PC-3 (cell line): ENCODE measurements at regions not wholly inside any gene's neighbourhood (a gene's known extent, or its start where the extent isn't known, plus 50 kb on each side); places are given as distances from the start of the nearest gene placed in this dataset.

Experiments
- ATAC-seq: fragments of 200-7000 bp; cut with Tn5 transposase; 2 replicates; pipeline ENCODE4 v1.9.1; 2020; ENCODE audit warnings: mild to moderate bottlenecking, moderate library complexity
- BruUV-seq: library from RNA; stranded (reverse); fragments of 400-500 nt; replicated peaks from 2 replicates; lab custom pipeline; 2021; lab: Mats Ljungman, UMichigan
- CTCF ChIA-PET: fragments of 300-600 bp; sonication (Branson Sonifier 250); formaldehyde crosslinking; loops from one replicate; lab custom pipeline; 2022; ENCODE audit warnings: antibody characterized with exemption; lab: Charles Lee
- POLR2A ChIA-PET: fragments of 300-600 bp; sonication (Branson Sonifier 250); formaldehyde crosslinking; loops from one replicate; lab custom pipeline; 2022; ENCODE audit warnings: antibody characterized with exemption; ENCODE audit not compliant: unreplicated experiment; lab: Charles Lee
- DNase-seq: peaks from one replicate; pipeline ENCODE4 v3.0.0-alpha.2; 2015
- H2AFZ ChIP-seq: fragments of 300-600 bp; sonication (generic); 2 replicates; pipeline ENCODE4 v1.6.0; 2016; ENCODE audit warnings: antibody characterized with exemption, low read length
- H3F3A ChIP-seq: fragments of 300-600 bp; sonication (generic); one replicate; pipeline ENCODE4 v1.6.0; 2017; ENCODE audit warnings: antibody characterized with exemption, low read length, control low read depth, mild to moderate bottlenecking; ENCODE audit not compliant: unreplicated experiment
- H3K27ac ChIP-seq: fragments of 300-600 bp; sonication (generic); 2 replicates; pipeline ENCODE4 v1.5.1; 2016; ENCODE audit warnings: mild to moderate bottlenecking, low read length
- H3K27me3 ChIP-seq: fragments of 300-600 bp; sonication (generic); 2 replicates; pipeline ENCODE4 v1.6.1; 2016; ENCODE audit warnings: low read length, mixed read lengths
- H3K36me3 ChIP-seq: fragments of 300-600 bp; sonication (generic); 2 replicates; pipeline ENCODE4 v1.6.1; 2016; ENCODE audit warnings: low read depth, mixed run types, low read length, mixed read lengths
- H3K4me1 ChIP-seq: fragments of 300-600 bp; sonication (generic); 2 replicates; pipeline ENCODE4 v1.5.1; 2016; ENCODE audit warnings: low read length; ENCODE audit not compliant: insufficient read depth
- H3K4me2 ChIP-seq: fragments of 300-600 bp; sonication (generic); 2 replicates; pipeline ENCODE4 v1.6.0; 2016; ENCODE audit warnings: low read length
- H3K4me3 ChIP-seq: fragments of 300-600 bp; sonication (generic); 2 replicates; pipeline ENCODE4 v1.5.1; 2016; ENCODE audit warnings: mild to moderate bottlenecking, low read length, mixed read lengths
- H3K79me2 ChIP-seq: fragments of 300-600 bp; sonication (generic); 2 replicates; pipeline ENCODE4 v1.6.1; 2017; ENCODE audit warnings: low read length, mixed read lengths
- H3K9ac ChIP-seq: fragments of 300-600 bp; sonication (generic); 2 replicates; pipeline ENCODE4 v1.6.0; 2016; ENCODE audit warnings: mild to moderate bottlenecking, low read length
- H3K9me2 ChIP-seq: fragments of 300-600 bp; sonication (generic); replicated peaks from 2 replicates; pipeline ENCODE4 v1.6.1; 2016; ENCODE audit warnings: mixed run types, low read length, mixed read lengths
- H3K9me3 ChIP-seq: fragments of 300-600 bp; sonication (generic); 2 replicates; pipeline ENCODE4 v1.6.1; 2016; ENCODE audit warnings: low read length, mixed read lengths
- H4K20me1 ChIP-seq: fragments of 300-600 bp; sonication (generic); 2 replicates; pipeline ENCODE4 v1.6.1; 2016; ENCODE audit warnings: low read length, mixed read lengths
- EZH2 ChIP-seq: fragments of 300-600 bp; sonication (generic); IDR thresholded peaks from one replicate; pipeline ENCODE4 v1.6.1; 2017; ENCODE audit warnings: antibody characterized with exemption, mild to moderate bottlenecking, low read length; ENCODE audit not compliant: unreplicated experiment
- EZH2phosphoT487 ChIP-seq: fragments of 300-600 bp; sonication (generic); IDR thresholded peaks from 2 replicates; pipeline ENCODE4 v1.6.1; 2018; ENCODE audit warnings: mild to moderate bottlenecking, antibody characterized with exemption, low read length, borderline replicate concordance
- intact Hi-C: fragments of 100-400 bp; cut with micrococcal nuclease; formaldehyde crosslinking; loops from 2 replicates; pipeline ENCODE4 v1.9.0; 2023
- TF ChIP-seq, protein P1 (sequence below): fragments of 300-600 bp; sonication (generic); conservative IDR thresholded peaks from 2 replicates; pipeline ENCODE4 v1.5.1; 2017; ENCODE audit warnings: antibody characterized with exemption, low read depth, mild to moderate bottlenecking, low read length

DNA sequence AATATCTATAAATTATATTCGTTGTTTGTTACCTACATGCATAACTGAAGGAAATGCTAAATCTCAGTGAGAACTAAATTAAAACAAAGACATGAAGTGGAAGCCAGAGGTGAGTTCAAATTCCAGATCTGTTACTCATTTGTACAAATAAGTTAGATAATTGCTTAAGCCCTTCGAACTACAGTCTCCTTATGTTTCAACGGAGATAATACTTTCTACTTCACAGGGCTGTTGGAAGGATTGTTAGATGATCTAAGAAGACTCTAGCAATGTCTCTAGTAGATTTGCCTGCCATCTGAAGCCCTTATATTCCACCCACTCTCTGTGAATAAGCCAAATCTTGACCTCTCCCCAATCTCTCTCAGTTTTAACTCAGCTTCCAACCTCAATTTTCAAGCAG is 125.8 kb downstream of the P2RY1 start:
- no peaks in the 10 kb centered on the region for H3K9me2 ChIP-seq
- H3K9me3 ChIP-seq, result no peaks in the 10 kb centered on the region
- no TSS peak for BruUV-seq
- no peaks in the 10 kb centered on the region for H3K27me3 ChIP-seq
- intact Hi-C loops, result loop anchor here (1.0 to 5.0 kb wide), 7 partner anchors 8 to 486 kb away; partner anchors contain the start of gene P2RY1
- H3K79me2 ChIP-seq, result no peaks in the 10 kb centered on the region
- peak overlapping the region; percentile 60 for H3K4me2 ChIP-seq
- ATAC-seq, result peak; percentile 65
- no peak overlapping the region for H3K9ac ChIP-seq
- no peaks in the 10 kb centered on the region for H4K20me1 ChIP-seq
- POLR2A ChIA-PET, result interaction anchor here (0.5 kb wide), 1 partner anchor 487 kb away, joined by 4 read pairs; no protein-coding TSS in a partner anchor
- no peaks in the 10 kb centered on the region for H3F3A ChIP-seq
- peak; percentile 67 for DNase-seq
- H3K4me3 ChIP-seq, result no peak overlapping the region
- CTCF ChIA-PET, result interaction anchor here (0.6 kb wide), 1 partner anchor 485 kb away, joined by 3 read pairs; no protein-coding TSS in a partner anchor
- TF ChIP-seq EZH2, result no peak
- TF ChIP-seq EZH2phosphoT487, result no peak
- TF ChIP-seq, protein P1, sequence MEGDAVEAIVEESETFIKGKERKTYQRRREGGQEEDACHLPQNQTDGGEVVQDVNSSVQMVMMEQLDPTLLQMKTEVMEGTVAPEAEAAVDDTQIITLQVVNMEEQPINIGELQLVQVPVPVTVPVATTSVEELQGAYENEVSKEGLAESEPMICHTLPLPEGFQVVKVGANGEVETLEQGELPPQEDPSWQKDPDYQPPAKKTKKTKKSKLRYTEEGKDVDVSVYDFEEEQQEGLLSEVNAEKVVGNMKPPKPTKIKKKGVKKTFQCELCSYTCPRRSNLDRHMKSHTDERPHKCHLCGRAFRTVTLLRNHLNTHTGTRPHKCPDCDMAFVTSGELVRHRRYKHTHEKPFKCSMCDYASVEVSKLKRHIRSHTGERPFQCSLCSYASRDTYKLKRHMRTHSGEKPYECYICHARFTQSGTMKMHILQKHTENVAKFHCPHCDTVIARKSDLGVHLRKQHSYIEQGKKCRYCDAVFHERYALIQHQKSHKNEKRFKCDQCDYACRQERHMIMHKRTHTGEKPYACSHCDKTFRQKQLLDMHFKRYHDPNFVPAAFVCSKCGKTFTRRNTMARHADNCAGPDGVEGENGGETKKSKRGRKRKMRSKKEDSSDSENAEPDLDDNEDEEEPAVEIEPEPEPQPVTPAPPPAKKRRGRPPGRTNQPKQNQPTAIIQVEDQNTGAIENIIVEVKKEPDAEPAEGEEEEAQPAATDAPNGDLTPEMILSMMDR, result no peak
- H3K36me3 ChIP-seq, result no peaks in the 10 kb centered on the region
- H3K27ac ChIP-seq, result no peak overlapping the region
- H3K4me1 ChIP-seq, result peaks cover 27% of the 10 kb centered on the region
- no peak overlapping the region for H2AFZ ChIP-seq

DNA sequence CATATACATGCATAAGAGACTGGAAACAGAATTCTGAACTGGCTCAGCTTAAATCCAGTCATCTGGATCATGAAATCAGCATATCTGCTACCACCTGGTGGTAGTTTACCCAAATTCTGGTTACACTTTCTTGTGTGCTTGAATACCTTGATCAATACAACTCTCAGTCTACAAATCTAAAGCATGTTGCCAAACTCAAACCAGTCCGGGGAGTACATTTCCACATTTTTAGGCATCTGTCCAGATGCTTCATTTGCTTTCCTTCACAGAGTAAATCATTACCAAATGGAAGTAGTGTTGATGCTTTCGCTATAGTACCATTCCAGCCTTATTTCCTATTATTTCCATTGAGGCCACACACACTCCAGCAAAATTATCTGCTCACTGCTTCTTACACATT is 126.4 kb downstream of the P2RY1 start:
- no peaks in the 10 kb centered on the region for H4K20me1 ChIP-seq
- intact Hi-C loops, result loop anchor here (1.0 to 5.0 kb wide), 5 partner anchors 87 to 487 kb away; partner anchors contain the start of gene P2RY1
- peak overlapping the region; percentile 60 for H3K4me2 ChIP-seq
- DNase-seq (peak; percentile 78), ATAC-seq (peak; percentile 60)
- no peak overlapping the region for H3K4me3 ChIP-seq
- ChIA-PET CTCF (no interaction called here), POLR2A (interaction anchor here (0.5 kb wide), 1 partner anchor 488 kb away, joined by 4 read pairs; no protein-coding TSS in a partner anchor)
- BruUV-seq, result no TSS peak
- H3K9me3 ChIP-seq, result no peaks in the 10 kb centered on the region
- no peaks in the 10 kb centered on the region for H3K27me3 ChIP-seq
- H3K9ac ChIP-seq, result no peak overlapping the region
- no peaks in the 10 kb centered on the region for H3K9me2 ChIP-seq
- TF ChIP-seq, protein P1, result peak; percentile 83
- TF ChIP-seq EZH2, result no peak
- H3K36me3 ChIP-seq, result no peaks in the 10 kb centered on the region
- no peak overlapping the region for H3K27ac ChIP-seq
- 0 out of 2 replicates have a peak overlapping the region, but pooled peaks have one; percentile 9 for H2AFZ ChIP-seq
- no peaks in the 10 kb centered on the region for H3F3A ChIP-seq
- H3K4me1 ChIP-seq, result peaks cover 27% of the 10 kb centered on the region
- no peaks in the 10 kb centered on the region for H3K79me2 ChIP-seq

DNA sequence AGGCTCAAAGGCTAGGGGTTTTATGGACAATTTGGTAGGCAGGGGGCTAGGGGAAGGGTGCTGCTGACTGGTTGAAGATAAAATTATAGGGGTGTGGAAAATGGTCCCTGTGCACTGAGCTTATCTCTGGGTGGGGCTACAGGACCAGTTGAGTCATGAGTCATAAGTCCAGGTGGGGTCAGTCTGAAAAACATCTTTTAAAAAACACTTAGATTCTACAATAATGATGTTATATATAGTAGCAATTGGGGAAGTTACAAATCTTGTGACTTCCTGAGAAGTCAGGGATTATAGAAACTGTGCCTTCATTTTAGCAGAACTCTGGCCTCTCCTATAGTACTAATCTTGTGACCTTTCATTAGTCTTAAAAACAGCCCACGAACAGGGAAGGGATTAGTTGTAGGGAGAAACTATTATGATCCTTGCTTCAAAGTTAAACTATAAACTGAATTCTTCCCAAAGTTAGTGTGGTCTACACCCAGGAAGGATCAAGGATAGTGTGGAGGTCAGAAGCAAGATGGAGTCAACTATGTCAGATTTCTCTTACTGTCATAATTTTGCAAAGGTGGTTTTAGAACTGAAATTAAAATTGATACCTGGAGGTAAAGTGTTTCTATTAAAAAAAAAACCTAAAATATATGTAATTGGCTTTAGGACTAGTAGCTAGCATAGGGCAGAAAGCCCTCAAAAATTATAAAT is 130.1 kb downstream of the P2RY1 start:
- CTCF ChIA-PET, result no interaction called here
- BruUV-seq, result no TSS peak

More for the DNA sequence above, 130.1 kb downstream of the P2RY1 start:
- H3K9me2 ChIP-seq, result no peaks in the 10 kb centered on the region
- H3K4me2 ChIP-seq, result no peak overlapping the region
- peaks cover 41% of the 10 kb centered on the region for H3K4me1 ChIP-seq
- intact Hi-C loops, result loop anchor here (5.0 kb wide), 1 partner anchor 388 kb away; no protein-coding TSS in a partner anchor
- H3K4me3 ChIP-seq, result no peak overlapping the region
- H3K27ac ChIP-seq, result no peak overlapping the region
- POLR2A ChIA-PET, result no interaction called here
- no peaks in the 10 kb centered on the region for H3K79me2 ChIP-seq
- no peaks in the 10 kb centered on the region for H3K9me3 ChIP-seq
- H3K9ac ChIP-seq, result no peak overlapping the region
- DNase-seq (no peak), ATAC-seq (no peak)
- TF ChIP-seq EZH2, result no peak
- H3K27me3 ChIP-seq, result no peaks in the 10 kb centered on the region
- no peak overlapping the region for H2AFZ ChIP-seq
- H3F3A ChIP-seq, result no peaks in the 10 kb centered on the region
- H4K20me1 ChIP-seq, result no peaks in the 10 kb centered on the region
- no peaks in the 10 kb centered on the region for H3K36me3 ChIP-seq
